ENCODE measurements at regions not wholly inside any gene's neighbourhood (a gene's known extent, or its start where the extent isn't known, plus 50 kb on each side); places are given as distances from the start of the nearest gene placed in this dataset.

- TF ChIP-seq CTCF (IDR thresholded peaks at IDR 0.05) = no peak
- TF ChIP-seq POLR2A (IDR thresholded peaks at IDR 0.05) = no peak
Observed at GRCh38 chr6:14670806-14671205, 553.2 kb downstream of the CD83 start.

All from body of pancreas (tissue), 4 donors.